ENCODE measurements at regions not wholly inside any gene's neighbourhood (a gene's known extent, or its start where the extent isn't known, plus 50 kb on each side); places are given as distances from the start of the nearest gene placed in this dataset.

- DNase-seq: no peak
- no peak overlapping the region for H3K4me3 ChIP-seq (ENCODE audit: insufficient read depth, low read depth, low read length)
- no peaks in the 10 kb centered on the region for H3K36me3 ChIP-seq (replicated peaks; ENCODE audit: control insufficient read depth, insufficient read depth, low read length)
- no peaks in the 10 kb centered on the region for H3K27me3 ChIP-seq (ENCODE audit: control insufficient read depth, insufficient read depth, low read length)
Measured at GRCh38 chr6:167392631-167393316, 67.9 kb downstream of the TTLL2 start.

GRCh38 chr6:167393731-167394130 lies 68.8 kb downstream of the TTLL2 start:
- H3K36me3 ChIP-seq (replicated peaks; ENCODE audit: control insufficient read depth, insufficient read depth, low read length): no peaks in the 10 kb centered on the region
- no peaks in the 10 kb centered on the region for H3K27me3 ChIP-seq (ENCODE audit: control insufficient read depth, insufficient read depth, low read length)
- DNase-seq: no peak
- no peak overlapping the region for H3K4me3 ChIP-seq (ENCODE audit: insufficient read depth, low read depth, low read length)

GRCh38 chr6:167394339-167394738 lies 69.5 kb downstream of the TTLL2 start:
- H3K27me3 ChIP-seq (ENCODE audit: control insufficient read depth, insufficient read depth, low read length): no peaks in the 10 kb centered on the region
- no peak for DNase-seq
- H3K4me3 ChIP-seq (ENCODE audit: insufficient read depth, low read depth, low read length): no peak overlapping the region
- no peaks in the 10 kb centered on the region for H3K36me3 ChIP-seq (replicated peaks; ENCODE audit: control insufficient read depth, insufficient read depth, low read length)

GRCh38 chr6:167394820-167395219 lies 69.9 kb downstream of the TTLL2 start:
- no peak for DNase-seq
- Histone ChIP-seq H3K4me3 (ENCODE audit: insufficient read depth, low read depth, low read length) (no peak overlapping the region), H3K27me3 (ENCODE audit: control insufficient read depth, insufficient read depth, low read length) (no peaks in the 10 kb centered on the region), H3K36me3 (replicated peaks; ENCODE audit: control insufficient read depth, insufficient read depth, low read length) (no peaks in the 10 kb centered on the region)

GRCh38 chr6:167396068-167396658 lies 71.3 kb downstream of the TTLL2 start:
- no peak for DNase-seq
- no peak overlapping the region for H3K4me3 ChIP-seq (ENCODE audit: insufficient read depth, low read depth, low read length)
- H3K27me3 ChIP-seq (ENCODE audit: control insufficient read depth, insufficient read depth, low read length): no peaks in the 10 kb centered on the region
- no peaks in the 10 kb centered on the region for H3K36me3 ChIP-seq (replicated peaks; ENCODE audit: control insufficient read depth, insufficient read depth, low read length)

- DNase-seq: no peak
- no peaks in the 10 kb centered on the region for H3K27me3 ChIP-seq (ENCODE audit: control insufficient read depth, insufficient read depth, low read length)
Measured at GRCh38 chr6:167396659-167397490, 72.0 kb downstream of the TTLL2 start.

GRCh38 chr6:167397712-167398111 lies 72.8 kb downstream of the TTLL2 start:
- Histone ChIP-seq H3K4me3 (ENCODE audit: insufficient read depth, low read depth, low read length) (no peak overlapping the region), H3K36me3 (replicated peaks; ENCODE audit: control insufficient read depth, insufficient read depth, low read length) (no peaks in the 10 kb centered on the region), H3K27me3 (ENCODE audit: control insufficient read depth, insufficient read depth, low read length) (no peaks in the 10 kb centered on the region)
- no peak for DNase-seq

More at GRCh38 chr6:167396659-167397490, 72.0 kb downstream of the TTLL2 start:
- H3K4me3 ChIP-seq (ENCODE audit: insufficient read depth, low read depth, low read length): no peak overlapping the region
- no peaks in the 10 kb centered on the region for H3K36me3 ChIP-seq (replicated peaks; ENCODE audit: control insufficient read depth, insufficient read depth, low read length)

GRCh38 chr6:167398214-167399050 lies 73.5 kb downstream of the TTLL2 start:
- DNase-seq: no peak
- no peaks in the 10 kb centered on the region for H3K27me3 ChIP-seq (ENCODE audit: control insufficient read depth, insufficient read depth, low read length)

GRCh38 chr6:167399051-167399387 lies 74.1 kb downstream of the TTLL2 start:
- Histone ChIP-seq H3K27me3 (ENCODE audit: control insufficient read depth, insufficient read depth, low read length) (no peaks in the 10 kb centered on the region), H3K4me3 (ENCODE audit: insufficient read depth, low read depth, low read length) (no peak overlapping the region), H3K36me3 (replicated peaks; ENCODE audit: control insufficient read depth, insufficient read depth, low read length) (no peaks in the 10 kb centered on the region)
- no peak for DNase-seq

More at GRCh38 chr6:167398214-167399050, 73.5 kb downstream of the TTLL2 start:
- Histone ChIP-seq H3K4me3 (ENCODE audit: insufficient read depth, low read depth, low read length) (no peak overlapping the region), H3K36me3 (replicated peaks; ENCODE audit: control insufficient read depth, insufficient read depth, low read length) (no peaks in the 10 kb centered on the region)

GRCh38 chr6:167399599-167399998 lies 74.7 kb downstream of the TTLL2 start:
- no peaks in the 10 kb centered on the region for H3K36me3 ChIP-seq (replicated peaks; ENCODE audit: control insufficient read depth, insufficient read depth, low read length)
- no peak overlapping the region for H3K4me3 ChIP-seq (ENCODE audit: insufficient read depth, low read depth, low read length)
- H3K27me3 ChIP-seq (ENCODE audit: control insufficient read depth, insufficient read depth, low read length): no peaks in the 10 kb centered on the region
- DNase-seq: no peak

- peak; percentile 41 for DNase-seq
- H3K27me3 ChIP-seq (ENCODE audit: control insufficient read depth, insufficient read depth, low read length): no peaks in the 10 kb centered on the region
- no peak overlapping the region for H3K4me3 ChIP-seq (ENCODE audit: insufficient read depth, low read depth, low read length)
- no peaks in the 10 kb centered on the region for H3K36me3 ChIP-seq (replicated peaks; ENCODE audit: control insufficient read depth, insufficient read depth, low read length)
Measured at GRCh38 chr6:167400482-167401138, 75.7 kb downstream of the TTLL2 start.

- Histone ChIP-seq H3K27me3 (ENCODE audit: control insufficient read depth, insufficient read depth, low read length) (no peaks in the 10 kb centered on the region), H3K4me3 (ENCODE audit: insufficient read depth, low read depth, low read length) (no peak overlapping the region), H3K36me3 (replicated peaks; ENCODE audit: control insufficient read depth, insufficient read depth, low read length) (no peaks in the 10 kb centered on the region)
- peak; percentile 84 for DNase-seq
Measured at GRCh38 chr6:167401525-167402194, 76.8 kb downstream of the TTLL2 start.

- Histone ChIP-seq H3K4me3 (ENCODE audit: insufficient read depth, low read depth, low read length) (no peak overlapping the region), H3K36me3 (replicated peaks; ENCODE audit: control insufficient read depth, insufficient read depth, low read length) (no peaks in the 10 kb centered on the region), H3K27me3 (ENCODE audit: control insufficient read depth, insufficient read depth, low read length) (no peaks in the 10 kb centered on the region)
- peak; percentile 35 for DNase-seq
Measured at GRCh38 chr6:167402195-167402686, 77.4 kb downstream of the TTLL2 start.
